ENCODE measurements at regions not wholly inside any gene's neighbourhood (a gene's known extent, or its start where the extent isn't known, plus 50 kb on each side); places are given as distances from the start of the nearest gene placed in this dataset.

- TF ChIP-seq POLR2A (IDR thresholded peaks at IDR 0.05) (no peak), CTCF (IDR thresholded peaks at IDR 0.05) (no peak)
Observed at GRCh38 chr13:78319101-78319627, 284.2 kb downstream of the POU4F1 start.
